ENCODE measurements at regions not wholly inside any gene's neighbourhood (a gene's known extent, or its start where the extent isn't known, plus 50 kb on each side); places are given as distances from the start of the nearest gene placed in this dataset.

DNA sequence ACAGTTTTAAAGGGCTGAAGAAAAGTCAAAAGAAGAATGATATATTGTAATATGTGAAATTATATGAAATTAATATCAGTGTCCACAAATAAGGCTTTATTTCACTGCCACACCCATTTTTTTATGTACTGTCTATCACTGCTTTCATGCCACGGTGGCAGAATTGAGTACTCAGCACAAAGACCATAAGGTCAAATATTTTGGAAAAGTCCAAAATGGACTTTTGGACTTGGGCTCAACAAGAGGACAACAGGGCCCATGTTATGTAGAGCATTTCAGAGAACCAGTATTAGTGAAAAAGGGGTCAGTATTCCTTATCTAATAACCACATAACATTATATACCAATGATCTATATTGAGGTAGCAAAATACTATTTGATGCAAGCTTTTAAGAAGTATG is 427.2 kb downstream of the EPHA4 start:
- no peaks in the 10 kb centered on the region for H3K36me3 Mint-ChIP-seq
- H3K27me3 Mint-ChIP-seq (ENCODE audit: low read depth): no peaks in the 10 kb centered on the region
- no peaks in the 10 kb centered on the region for H3K4me1 Mint-ChIP-seq
- H3K4me3 Mint-ChIP-seq: no peak overlapping the region
- TF ChIP-seq MYBL2 (CRISPR knock-in tag; IDR thresholded peaks at IDR 0.05): no peak
- TF ChIP-seq ZNF416 (CRISPR knock-in tag; IDR thresholded peaks at IDR 0.05): no peak
- no peak for TF ChIP-seq NR2C2 (CRISPR knock-in tag; IDR thresholded peaks at IDR 0.05)
- no peak for TF ChIP-seq FOXJ3 (CRISPR knock-in tag; IDR thresholded peaks at IDR 0.05; ENCODE audit: borderline replicate concordance)
- TF ChIP-seq GRHL2 (CRISPR knock-in tag; IDR thresholded peaks at IDR 0.05; ENCODE audit: insufficient replicate concordance, severe bottlenecking): no peak
- no peak for TF ChIP-seq GABPB1 (CRISPR knock-in tag; IDR thresholded peaks at IDR 0.05)
- no peak for TF ChIP-seq ZNF121 (CRISPR knock-in tag; IDR thresholded peaks at IDR 0.05)
- TF ChIP-seq, protein P1, sequence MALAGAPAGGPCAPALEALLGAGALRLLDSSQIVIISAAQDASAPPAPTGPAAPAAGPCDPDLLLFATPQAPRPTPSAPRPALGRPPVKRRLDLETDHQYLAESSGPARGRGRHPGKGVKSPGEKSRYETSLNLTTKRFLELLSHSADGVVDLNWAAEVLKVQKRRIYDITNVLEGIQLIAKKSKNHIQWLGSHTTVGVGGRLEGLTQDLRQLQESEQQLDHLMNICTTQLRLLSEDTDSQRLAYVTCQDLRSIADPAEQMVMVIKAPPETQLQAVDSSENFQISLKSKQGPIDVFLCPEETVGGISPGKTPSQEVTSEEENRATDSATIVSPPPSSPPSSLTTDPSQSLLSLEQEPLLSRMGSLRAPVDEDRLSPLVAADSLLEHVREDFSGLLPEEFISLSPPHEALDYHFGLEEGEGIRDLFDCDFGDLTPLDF (CRISPR knock-in tag; IDR thresholded peaks at IDR 0.05): no peak
- TF ChIP-seq, protein P2, sequence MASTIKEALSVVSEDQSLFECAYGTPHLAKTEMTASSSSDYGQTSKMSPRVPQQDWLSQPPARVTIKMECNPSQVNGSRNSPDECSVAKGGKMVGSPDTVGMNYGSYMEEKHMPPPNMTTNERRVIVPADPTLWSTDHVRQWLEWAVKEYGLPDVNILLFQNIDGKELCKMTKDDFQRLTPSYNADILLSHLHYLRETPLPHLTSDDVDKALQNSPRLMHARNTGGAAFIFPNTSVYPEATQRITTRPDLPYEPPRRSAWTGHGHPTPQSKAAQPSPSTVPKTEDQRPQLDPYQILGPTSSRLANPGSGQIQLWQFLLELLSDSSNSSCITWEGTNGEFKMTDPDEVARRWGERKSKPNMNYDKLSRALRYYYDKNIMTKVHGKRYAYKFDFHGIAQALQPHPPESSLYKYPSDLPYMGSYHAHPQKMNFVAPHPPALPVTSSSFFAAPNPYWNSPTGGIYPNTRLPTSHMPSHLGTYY (CRISPR knock-in tag; IDR thresholded peaks at IDR 0.05): no peak
- TF ChIP-seq NFYB (CRISPR knock-in tag; conservative IDR thresholded peaks at IDR 0.05; ENCODE audit: low read depth): no peak
- no peak for TF ChIP-seq NFATC4 (CRISPR knock-in tag; IDR thresholded peaks at IDR 0.05)
- no peak for TF ChIP-seq KAT7 (CRISPR knock-in tag; IDR thresholded peaks at IDR 0.05; ENCODE audit: borderline replicate concordance)
- no peak for TF ChIP-seq NR3C1 (CRISPR knock-in tag; conservative IDR thresholded peaks at IDR 0.05; ENCODE audit: low read depth)
- TF ChIP-seq, protein P3, sequence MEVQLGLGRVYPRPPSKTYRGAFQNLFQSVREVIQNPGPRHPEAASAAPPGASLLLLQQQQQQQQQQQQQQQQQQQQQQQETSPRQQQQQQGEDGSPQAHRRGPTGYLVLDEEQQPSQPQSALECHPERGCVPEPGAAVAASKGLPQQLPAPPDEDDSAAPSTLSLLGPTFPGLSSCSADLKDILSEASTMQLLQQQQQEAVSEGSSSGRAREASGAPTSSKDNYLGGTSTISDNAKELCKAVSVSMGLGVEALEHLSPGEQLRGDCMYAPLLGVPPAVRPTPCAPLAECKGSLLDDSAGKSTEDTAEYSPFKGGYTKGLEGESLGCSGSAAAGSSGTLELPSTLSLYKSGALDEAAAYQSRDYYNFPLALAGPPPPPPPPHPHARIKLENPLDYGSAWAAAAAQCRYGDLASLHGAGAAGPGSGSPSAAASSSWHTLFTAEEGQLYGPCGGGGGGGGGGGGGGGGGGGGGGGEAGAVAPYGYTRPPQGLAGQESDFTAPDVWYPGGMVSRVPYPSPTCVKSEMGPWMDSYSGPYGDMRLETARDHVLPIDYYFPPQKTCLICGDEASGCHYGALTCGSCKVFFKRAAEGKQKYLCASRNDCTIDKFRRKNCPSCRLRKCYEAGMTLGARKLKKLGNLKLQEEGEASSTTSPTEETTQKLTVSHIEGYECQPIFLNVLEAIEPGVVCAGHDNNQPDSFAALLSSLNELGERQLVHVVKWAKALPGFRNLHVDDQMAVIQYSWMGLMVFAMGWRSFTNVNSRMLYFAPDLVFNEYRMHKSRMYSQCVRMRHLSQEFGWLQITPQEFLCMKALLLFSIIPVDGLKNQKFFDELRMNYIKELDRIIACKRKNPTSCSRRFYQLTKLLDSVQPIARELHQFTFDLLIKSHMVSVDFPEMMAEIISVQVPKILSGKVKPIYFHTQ (CRISPR knock-in tag; IDR thresholded peaks at IDR 0.05): no peak
- TF ChIP-seq, protein P4, sequence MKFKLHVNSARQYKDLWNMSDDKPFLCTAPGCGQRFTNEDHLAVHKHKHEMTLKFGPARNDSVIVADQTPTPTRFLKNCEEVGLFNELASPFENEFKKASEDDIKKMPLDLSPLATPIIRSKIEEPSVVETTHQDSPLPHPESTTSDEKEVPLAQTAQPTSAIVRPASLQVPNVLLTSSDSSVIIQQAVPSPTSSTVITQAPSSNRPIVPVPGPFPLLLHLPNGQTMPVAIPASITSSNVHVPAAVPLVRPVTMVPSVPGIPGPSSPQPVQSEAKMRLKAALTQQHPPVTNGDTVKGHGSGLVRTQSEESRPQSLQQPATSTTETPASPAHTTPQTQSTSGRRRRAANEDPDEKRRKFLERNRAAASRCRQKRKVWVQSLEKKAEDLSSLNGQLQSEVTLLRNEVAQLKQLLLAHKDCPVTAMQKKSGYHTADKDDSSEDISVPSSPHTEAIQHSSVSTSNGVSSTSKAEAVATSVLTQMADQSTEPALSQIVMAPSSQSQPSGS (CRISPR knock-in tag; IDR thresholded peaks at IDR 0.05; ENCODE audit: borderline replicate concordance, low read depth): no peak
- TF ChIP-seq OVOL2 (CRISPR knock-in tag; IDR thresholded peaks at IDR 0.05; ENCODE audit: borderline replicate concordance): no peak
- TF ChIP-seq MXD4 (CRISPR knock-in tag; IDR thresholded peaks at IDR 0.05; ENCODE audit: borderline replicate concordance): no peak
- no peak for TF ChIP-seq JUN (CRISPR knock-in tag; IDR thresholded peaks at IDR 0.05)
- no peak overlapping the region for H3K27ac Mint-ChIP-seq
- ChIA-PET CTCF (no interaction called here), POLR2A (no interaction called here)
- ATAC-seq: no peak
- no peak for DNase-seq (ENCODE audit: low spot score)
- H3K9me3 Mint-ChIP-seq: peaks cover 6% of the 10 kb centered on the region

DNA sequence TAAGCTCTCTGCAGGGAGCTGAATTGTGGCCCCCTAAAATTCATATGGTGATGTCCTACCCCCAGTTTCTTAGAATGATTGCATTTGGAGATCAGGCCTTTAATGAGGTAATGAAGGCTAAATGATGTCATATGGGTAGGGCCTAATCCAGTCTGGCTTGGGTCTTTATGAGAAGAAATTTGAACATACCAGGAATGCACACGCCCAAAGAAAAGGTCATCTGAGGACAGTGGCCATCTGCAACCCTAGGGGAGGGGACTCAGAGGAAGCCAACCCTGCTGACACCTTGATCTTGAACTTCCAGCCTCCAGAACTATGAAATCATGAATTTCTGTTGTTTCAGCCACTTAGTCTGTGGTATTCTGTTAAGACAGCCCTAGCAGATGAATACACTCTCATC is 426.7 kb downstream of the EPHA4 start:
- H3K36me3 Mint-ChIP-seq: no peaks in the 10 kb centered on the region
- H3K4me3 Mint-ChIP-seq: no peak overlapping the region
- no peaks in the 10 kb centered on the region for H3K27me3 Mint-ChIP-seq (ENCODE audit: low read depth)
- DNase-seq (ENCODE audit: low spot score): no peak
- no peak overlapping the region for H3K27ac Mint-ChIP-seq
- no peak for ATAC-seq
- CTCF ChIA-PET: no interaction called here
- POLR2A ChIA-PET: no interaction called here
- no peaks in the 10 kb centered on the region for H3K4me1 Mint-ChIP-seq
- peaks cover 6% of the 10 kb centered on the region for H3K9me3 Mint-ChIP-seq
- TF ChIP-seq, protein P5, sequence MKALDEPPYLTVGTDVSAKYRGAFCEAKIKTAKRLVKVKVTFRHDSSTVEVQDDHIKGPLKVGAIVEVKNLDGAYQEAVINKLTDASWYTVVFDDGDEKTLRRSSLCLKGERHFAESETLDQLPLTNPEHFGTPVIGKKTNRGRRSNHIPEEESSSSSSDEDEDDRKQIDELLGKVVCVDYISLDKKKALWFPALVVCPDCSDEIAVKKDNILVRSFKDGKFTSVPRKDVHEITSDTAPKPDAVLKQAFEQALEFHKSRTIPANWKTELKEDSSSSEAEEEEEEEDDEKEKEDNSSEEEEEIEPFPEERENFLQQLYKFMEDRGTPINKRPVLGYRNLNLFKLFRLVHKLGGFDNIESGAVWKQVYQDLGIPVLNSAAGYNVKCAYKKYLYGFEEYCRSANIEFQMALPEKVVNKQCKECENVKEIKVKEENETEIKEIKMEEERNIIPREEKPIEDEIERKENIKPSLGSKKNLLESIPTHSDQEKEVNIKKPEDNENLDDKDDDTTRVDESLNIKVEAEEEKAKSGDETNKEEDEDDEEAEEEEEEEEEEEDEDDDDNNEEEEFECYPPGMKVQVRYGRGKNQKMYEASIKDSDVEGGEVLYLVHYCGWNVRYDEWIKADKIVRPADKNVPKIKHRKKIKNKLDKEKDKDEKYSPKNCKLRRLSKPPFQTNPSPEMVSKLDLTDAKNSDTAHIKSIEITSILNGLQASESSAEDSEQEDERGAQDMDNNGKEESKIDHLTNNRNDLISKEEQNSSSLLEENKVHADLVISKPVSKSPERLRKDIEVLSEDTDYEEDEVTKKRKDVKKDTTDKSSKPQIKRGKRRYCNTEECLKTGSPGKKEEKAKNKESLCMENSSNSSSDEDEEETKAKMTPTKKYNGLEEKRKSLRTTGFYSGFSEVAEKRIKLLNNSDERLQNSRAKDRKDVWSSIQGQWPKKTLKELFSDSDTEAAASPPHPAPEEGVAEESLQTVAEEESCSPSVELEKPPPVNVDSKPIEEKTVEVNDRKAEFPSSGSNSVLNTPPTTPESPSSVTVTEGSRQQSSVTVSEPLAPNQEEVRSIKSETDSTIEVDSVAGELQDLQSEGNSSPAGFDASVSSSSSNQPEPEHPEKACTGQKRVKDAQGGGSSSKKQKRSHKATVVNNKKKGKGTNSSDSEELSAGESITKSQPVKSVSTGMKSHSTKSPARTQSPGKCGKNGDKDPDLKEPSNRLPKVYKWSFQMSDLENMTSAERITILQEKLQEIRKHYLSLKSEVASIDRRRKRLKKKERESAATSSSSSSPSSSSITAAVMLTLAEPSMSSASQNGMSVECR (CRISPR knock-in tag; IDR thresholded peaks at IDR 0.05; ENCODE audit: borderline replicate concordance): no peak
- TF ChIP-seq NR1H2 (CRISPR knock-in tag; IDR thresholded peaks at IDR 0.05) (no peak), ZNF317 (CRISPR knock-in tag; IDR thresholded peaks at IDR 0.05; ENCODE audit: borderline replicate concordance, low read depth) (no peak), ZNF219 (CRISPR knock-in tag; IDR thresholded peaks at IDR 0.05; ENCODE audit: borderline replicate concordance) (no peak), ZNF423 (CRISPR knock-in tag; IDR thresholded peaks at IDR 0.05) (no peak), ZNF121 (CRISPR knock-in tag; IDR thresholded peaks at IDR 0.05) (no peak)
- TF ChIP-seq, protein P1 (CRISPR knock-in tag; IDR thresholded peaks at IDR 0.05): no peak
- TF ChIP-seq, protein P6, sequence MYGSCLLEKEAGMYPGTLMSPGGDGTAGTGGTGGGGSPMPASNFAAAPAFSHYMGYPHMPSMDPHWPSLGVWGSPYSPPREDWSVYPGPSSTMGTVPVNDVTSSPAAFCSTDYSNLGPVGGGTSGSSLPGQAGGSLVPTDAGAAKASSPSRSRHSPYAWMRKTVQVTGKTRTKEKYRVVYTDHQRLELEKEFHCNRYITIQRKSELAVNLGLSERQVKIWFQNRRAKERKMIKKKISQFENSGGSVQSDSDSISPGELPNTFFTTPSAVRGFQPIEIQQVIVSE (CRISPR knock-in tag; IDR thresholded peaks at IDR 0.05; ENCODE audit: borderline replicate concordance): no peak

Measured in WTC11 (cell line).